Non-pigmented ciliary epithelial cell (primary cell): ENCODE measurements at regions not wholly inside any gene's neighbourhood (a gene's known extent, or its start where the extent isn't known, plus 50 kb on each side); places are given as distances from the start of the nearest gene placed in this dataset.

Source experiments
- DNase-seq: peaks from one replicate; pipeline ENCODE4 v3.0.0-alpha.2; 2010; ENCODE audit warnings: low read depth

- DNase-seq: peak; percentile 81
These were observed 177.6 kb downstream of the HHIPL2 start for GRCh38 chr1:222370081-222370912.

DNA sequence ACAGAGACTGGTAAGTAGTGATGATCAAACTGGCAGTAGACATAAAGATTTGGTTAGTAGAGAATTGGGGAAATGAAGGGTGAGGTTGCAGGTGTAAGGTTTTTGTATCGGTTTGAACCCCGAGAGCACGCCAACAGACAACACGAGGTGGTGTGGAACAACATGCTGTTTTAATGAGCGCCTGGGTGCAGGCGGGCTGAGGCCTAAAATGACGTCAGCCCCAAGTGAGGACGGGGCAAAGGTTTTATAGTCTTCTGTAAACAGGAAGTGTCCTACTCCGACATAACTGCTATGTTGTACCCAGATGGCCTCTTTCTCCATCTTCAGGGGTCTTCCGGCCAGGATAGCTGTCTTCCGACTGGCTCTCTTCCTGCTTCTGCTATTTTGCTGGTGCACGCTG is 178.8 kb downstream of the HHIPL2 start:
- DNase-seq: no peak

GRCh38 chr1:222358100-222358499 is 189.8 kb downstream of the HHIPL2 start:
- DNase-seq: no peak

GRCh38 chr1:222357252-222357651 is 190.7 kb downstream of the HHIPL2 start:
- no peak for DNase-seq

DNA sequence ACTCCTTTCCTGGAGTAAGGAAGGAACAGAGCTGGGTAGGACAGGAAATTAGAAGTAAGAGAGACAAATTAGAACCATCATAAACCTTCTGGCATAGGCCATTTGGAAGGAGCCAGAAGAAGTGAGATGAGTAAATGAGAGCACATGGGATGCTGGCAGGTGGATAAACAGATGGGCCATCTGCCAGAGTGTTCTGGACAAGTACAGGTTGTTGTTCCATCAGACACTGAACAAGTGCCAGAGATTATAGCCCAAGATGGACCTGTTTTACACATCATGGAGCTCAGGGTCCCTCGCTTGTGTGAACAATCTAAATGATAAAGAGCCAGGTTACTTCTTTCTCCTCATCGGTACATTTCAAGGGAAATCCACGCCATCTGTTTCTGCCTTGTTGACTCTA is 200.3 kb downstream of the HHIPL2 start:
- DNase-seq: no peak

DNA sequence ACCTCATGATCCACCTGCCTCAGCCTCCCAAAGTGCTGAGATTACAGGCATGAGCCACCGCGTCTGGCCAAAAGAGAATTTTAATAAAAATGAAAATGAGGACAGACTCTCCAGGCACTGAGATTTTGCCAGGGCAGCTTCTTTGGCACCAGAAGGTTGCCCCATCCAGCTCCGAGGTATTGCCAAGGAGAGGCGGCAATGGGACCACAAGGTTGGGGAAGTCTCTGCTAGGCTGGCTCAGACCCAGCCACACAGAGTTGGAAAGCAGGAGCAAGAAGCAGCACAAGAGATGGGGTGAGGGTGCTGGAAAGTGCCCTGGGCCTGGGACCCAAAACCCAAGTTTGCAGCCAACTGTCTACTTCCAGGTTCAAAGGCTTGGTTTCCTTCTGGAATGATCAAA is 200.9 kb downstream of the HHIPL2 start:
- DNase-seq: no peak

DNA sequence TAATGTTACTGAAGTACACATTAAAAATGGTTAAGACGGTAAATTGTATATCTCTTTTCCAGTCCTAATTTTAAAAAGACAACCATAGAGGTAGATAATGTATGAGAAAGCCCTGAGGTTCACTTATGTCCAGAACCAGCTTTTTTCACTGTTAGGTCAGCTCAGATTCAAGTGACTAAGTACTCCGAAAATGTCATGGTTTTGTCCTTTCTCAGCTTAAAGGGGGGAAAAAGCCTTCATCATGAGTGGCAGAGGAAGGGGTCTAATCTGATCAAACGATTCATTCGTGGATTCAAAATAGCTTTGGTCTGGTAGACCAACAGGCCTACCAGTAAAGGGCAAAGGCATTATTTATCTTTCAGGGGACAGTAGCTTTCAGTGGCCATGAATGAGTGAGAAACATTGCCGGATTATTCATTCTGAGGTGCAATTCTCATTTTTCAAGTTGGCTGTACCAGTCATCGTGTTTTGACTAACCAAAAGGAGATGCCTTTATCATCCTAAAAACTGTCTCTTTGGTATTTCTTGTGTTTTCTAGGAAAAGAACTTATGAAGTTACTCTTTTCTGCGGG is 208.4 kb downstream of the HHIPL2 start:
- DNase-seq: no peak

DNA sequence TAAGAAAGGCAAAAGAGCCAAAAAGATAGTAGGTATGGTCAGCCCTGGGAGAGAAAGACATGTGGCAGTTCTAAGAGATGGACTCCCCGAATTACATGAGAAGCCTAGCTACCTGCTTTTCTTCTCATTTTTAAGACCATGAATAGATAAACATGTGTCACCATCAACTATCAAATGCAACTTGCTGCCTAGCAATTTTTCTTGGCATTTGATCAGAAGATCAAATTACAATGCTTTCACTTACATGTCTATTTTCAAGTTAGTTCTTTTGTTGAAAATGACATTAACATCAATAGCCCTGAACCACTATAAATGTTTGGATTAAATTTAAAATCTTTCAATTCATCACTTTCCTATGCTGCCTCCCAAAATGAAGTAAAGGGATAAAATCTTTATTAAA is 212.3 kb downstream of the HHIPL2 start:
- no peak for DNase-seq

DNA sequence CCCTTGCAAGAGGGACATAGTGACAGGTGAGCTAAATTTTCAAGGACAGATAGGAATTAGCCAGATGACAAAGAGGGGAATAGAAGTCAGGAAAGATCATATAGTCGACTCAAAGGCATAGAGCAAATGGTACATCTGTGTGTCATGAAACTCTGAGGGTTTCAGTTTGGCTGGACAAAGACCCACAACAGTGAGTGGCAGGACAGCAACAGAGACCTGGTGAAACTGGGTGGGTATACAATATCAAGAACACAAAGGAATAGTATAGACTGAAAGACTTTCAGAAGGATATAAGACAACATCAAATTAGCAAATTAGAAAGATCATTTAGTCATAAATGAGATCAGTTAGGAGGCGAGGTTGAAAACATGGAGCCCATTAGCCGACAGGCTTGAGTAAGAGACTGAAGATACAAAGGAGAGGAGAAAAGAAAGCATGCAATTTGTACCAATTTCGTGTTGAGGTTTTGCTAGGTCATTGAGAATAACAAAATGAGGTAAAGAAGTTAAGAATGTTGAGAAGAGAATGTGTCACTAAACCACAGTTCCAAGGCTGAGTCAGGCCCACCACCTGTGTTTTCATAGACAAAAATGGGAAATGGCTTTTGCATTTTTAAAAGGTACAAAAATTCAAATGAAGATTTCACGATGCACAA is 213.8 kb downstream of the HHIPL2 start:
- peak; percentile 63 for DNase-seq

- peak; percentile 23 for DNase-seq
These were observed 216.1 kb downstream of the HHIPL2 start for GRCh38 chr1:222331765-222332164.

DNA sequence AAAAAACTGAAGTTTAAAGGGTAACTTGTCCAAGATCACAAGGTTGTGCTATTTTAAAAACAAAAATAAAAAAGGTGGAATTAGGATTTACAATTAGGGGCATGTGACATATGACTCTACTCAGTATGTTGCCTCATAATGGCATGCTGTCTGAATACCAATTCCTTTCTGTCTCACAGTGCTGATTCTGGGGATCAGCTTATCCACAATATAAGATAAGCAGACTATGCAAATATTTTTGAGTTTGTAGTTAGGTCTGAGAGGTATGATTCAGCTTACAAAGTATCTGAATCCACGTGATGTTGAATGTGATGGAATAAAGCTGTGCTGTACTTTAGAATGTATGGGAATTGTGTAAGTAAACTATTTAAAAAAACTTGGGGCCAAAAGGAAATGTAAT is 216.6 kb downstream of the HHIPL2 start:
- DNase-seq: peak; percentile 79

GRCh38 chr1:222329493-222330045 is 218.3 kb downstream of the HHIPL2 start:
- no peak for DNase-seq

DNA sequence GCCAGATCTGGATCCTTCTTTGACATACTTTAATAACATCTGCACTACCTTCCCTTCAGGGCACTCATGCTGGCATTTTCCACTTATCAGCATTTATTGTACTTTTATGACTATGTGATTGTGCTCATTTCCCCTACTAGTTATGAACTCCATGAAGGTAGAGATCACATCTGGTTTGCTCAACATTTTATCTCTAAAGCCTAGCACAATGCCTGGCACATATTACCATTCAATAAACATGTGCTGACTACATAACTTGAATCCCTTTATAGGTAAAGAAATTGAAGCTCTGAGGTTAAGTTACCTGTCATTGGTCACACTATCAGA is 221.2 kb downstream of the HHIPL2 start:
- DNase-seq: no peak

DNA sequence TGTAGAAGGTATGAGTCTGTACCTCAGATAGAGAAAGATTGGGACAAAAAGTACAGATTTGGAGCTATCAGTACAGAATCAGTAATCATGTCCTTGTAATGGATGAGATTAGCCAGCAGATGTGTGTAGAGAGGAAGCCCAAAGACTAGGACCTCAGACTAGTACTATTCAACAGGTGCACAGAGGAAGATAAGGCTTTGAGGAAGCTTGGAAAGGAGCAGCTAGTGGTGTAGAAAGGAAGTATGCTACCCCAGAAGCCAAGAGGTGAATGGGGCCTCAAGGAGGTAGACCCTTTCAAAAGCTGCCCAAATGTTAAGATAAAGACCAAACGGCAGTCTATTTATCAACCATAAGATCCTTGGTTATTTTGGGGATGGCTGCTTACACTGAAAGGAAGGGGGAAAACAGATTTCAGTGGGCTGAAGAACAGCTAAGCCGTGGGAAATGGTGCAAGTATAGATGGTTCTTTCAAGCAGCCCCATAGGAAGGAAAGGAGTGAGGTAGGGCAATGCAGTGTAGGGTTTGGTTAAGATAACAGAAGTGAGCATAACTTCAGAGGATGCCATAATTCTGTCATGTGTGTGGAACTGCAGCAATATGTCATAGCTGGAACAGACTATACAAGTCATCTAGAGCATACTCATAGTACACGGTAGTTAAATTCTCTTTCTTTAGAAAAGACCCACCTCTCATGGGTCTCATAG is 221.7 kb downstream of the HHIPL2 start:
- no peak for DNase-seq

GRCh38 chr1:222325506-222325905 is 222.4 kb downstream of the HHIPL2 start:
- no peak for DNase-seq

DNA sequence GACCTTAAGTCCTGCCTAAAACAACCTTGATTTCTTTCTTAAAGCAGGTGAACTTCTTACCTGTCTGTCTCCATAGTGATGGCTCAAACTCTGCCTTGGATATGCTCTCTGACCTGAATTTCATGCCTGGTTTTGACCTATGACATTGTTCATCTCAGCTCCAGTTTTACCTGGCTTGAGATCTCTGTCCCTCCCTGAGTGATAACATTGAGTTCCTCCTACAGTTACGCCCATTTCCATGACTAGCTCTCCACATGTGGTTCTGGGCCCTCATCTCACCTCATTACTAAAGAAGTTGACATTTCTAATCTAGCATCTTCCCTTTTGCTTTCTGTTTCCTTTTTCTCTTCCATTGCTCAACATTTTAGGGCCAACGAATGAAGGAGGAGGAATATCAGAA is 233.1 kb downstream of the HHIPL2 start:
- DNase-seq: no peak

DNA sequence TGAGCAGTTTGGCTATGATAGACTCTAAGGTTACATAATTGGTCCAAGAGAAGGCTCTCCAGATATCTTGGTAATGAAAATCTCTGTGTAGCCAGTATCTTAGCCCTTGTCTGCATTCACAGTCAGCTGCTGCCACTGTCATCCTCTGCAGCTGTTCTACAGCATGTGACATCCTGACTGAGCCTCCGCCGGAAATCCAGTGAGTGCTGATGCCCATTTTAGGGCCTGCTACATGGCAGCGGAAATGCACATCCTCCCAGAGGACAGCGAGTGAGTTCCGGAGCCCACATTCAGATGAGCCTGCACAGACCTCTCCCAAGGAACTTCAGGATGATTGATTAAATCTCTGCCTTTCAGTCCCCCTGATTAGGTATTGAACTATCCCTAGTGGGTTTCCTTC is 237.1 kb downstream of the HHIPL2 start:
- no peak for DNase-seq

GRCh38 chr1:222307621-222308020 is 240.3 kb downstream of the HHIPL2 start:
- DNase-seq: no peak

GRCh38 chr1:222306512-222306911 is 241.4 kb downstream of the HHIPL2 start:
- DNase-seq: no peak

- no peak for DNase-seq
These were observed 241.9 kb downstream of the HHIPL2 start for GRCh38 chr1:222306011-222306410.

DNA sequence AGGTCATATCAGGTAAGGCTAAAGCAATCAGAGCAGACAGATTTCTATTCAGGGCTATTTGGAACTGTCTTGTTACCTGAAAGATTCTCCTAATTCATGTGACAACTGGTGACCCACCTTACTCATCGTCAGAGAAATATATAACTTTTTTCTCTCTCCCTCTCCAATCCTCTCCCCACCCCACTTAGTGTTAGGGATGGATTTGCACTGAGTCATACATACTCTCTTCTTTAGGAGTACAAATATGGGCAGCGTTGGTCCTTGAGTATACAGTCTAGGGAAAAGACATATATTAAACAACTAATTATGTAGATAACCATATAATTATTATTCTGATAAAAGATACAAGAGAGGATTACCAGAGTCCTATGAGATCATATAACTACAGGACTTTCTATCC is 246.3 kb downstream of the HHIPL2 start:
- no peak for DNase-seq

DNA sequence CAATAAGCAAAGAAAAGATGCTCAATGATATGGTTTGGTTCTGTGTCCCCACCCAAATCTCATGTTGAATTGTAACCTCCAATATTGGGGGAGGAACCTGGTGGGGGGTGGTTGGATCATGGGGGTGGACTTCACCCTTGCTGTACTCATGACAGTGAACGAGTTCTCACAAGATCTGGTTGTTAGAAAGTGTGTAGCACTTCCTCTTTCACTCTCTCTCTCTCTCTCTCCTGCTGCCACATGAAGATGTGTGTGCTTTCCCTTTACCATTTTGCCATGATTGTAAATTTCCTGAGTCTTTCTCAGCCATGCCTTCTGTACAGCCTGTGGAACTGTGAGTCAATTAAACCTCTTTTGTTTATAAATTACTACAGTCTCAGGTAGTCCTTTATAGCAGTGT is 248.4 kb downstream of the HHIPL2 start:
- DNase-seq: no peak

DNA sequence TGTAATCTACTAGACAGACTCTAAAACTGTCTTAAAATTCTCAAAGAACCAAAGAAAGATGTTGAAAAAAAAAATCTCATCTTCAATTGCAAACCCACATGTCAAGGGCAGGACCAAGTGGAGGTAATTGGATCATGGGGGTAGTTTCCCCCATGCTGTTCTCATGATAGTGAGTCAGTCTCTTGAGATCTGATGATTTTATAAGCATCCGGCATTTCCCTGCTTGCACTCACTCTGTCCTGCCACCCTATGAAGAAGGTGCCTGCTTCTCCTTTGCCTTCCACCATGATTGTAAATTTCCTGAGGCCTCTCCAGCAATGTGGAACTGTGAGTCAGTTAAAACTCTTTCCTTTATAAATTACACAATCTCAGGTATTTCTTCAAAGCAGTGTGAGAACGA is 257.0 kb downstream of the HHIPL2 start:
- DNase-seq: no peak
